Nephron progenitor cell (in vitro differentiated cells): ENCODE measurements at regions not wholly inside any gene's neighbourhood (a gene's known extent, or its start where the extent isn't known, plus 50 kb on each side); places are given as distances from the start of the nearest gene placed in this dataset.

ENCODE experiments used
- DNase-seq: peaks from one replicate; pipeline ENCODE4 v3.0.0; 2021
- H3K27ac Mint-ChIP-seq: 2 replicates; pipeline ENCODE4 v1.8.0; 2021; ENCODE audit warnings: mild to moderate bottlenecking, moderate library complexity, mixed read lengths
- H3K27me3 Mint-ChIP-seq: 2 replicates; pipeline ENCODE4 v1.8.0; 2021; ENCODE audit warnings: mild to moderate bottlenecking, low read depth, mixed read lengths; ENCODE audit not compliant: poor library complexity
- H3K36me3 Mint-ChIP-seq: 2 replicates; pipeline ENCODE4 v1.8.0; 2021; ENCODE audit warnings: low read depth, mixed read lengths
- H3K4me1 Mint-ChIP-seq: 2 replicates; pipeline ENCODE4 v1.8.0; 2021; ENCODE audit warnings: mixed read lengths
- H3K4me3 Mint-ChIP-seq: 2 replicates; pipeline ENCODE4 v1.8.0; 2021; ENCODE audit warnings: mild to moderate bottlenecking, moderate library complexity, mixed read lengths
- H3K9me3 Mint-ChIP-seq: 2 replicates; pipeline ENCODE4 v1.8.0; 2021; ENCODE audit warnings: mild to moderate bottlenecking, moderate library complexity, mixed read lengths
- TF ChIP-seq, protein P1 (sequence below): fragments of 200-600 bp; sonication (generic); IDR thresholded peaks from 2 replicates; pipeline ENCODE4 v1.5.0; 2021; ENCODE audit warnings: antibody characterized with exemption

DNA sequence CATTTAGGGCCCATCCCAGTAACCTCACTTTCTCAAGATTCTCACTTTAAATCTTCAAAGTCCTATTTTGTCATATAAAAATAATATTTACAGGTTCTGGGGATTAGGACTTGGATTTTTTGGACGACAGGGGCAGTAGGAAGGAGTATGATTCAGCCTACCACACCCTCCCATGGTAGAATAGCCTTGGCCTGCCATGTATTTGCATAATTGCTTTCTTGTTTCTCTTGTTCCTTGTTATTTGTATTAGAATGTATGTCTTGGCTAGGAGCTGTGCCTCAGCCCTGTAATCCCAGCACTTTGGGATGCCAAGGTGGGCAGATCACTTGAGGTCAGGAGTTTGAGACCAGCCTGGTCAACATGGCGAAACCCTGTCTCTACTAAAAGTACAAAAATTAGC is 92.5 kb downstream of the ELAPOR2 start:
- peaks cover under 1% of the 10 kb centered on the region for H3K36me3 Mint-ChIP-seq
- DNase-seq, result no peak
- H3K27ac Mint-ChIP-seq, result peak overlapping the region; percentile 6
- TF ChIP-seq, protein P1, sequence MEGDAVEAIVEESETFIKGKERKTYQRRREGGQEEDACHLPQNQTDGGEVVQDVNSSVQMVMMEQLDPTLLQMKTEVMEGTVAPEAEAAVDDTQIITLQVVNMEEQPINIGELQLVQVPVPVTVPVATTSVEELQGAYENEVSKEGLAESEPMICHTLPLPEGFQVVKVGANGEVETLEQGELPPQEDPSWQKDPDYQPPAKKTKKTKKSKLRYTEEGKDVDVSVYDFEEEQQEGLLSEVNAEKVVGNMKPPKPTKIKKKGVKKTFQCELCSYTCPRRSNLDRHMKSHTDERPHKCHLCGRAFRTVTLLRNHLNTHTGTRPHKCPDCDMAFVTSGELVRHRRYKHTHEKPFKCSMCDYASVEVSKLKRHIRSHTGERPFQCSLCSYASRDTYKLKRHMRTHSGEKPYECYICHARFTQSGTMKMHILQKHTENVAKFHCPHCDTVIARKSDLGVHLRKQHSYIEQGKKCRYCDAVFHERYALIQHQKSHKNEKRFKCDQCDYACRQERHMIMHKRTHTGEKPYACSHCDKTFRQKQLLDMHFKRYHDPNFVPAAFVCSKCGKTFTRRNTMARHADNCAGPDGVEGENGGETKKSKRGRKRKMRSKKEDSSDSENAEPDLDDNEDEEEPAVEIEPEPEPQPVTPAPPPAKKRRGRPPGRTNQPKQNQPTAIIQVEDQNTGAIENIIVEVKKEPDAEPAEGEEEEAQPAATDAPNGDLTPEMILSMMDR, result no peak
- H3K4me1 Mint-ChIP-seq, result peaks cover 21% of the 10 kb centered on the region
- H3K27me3 Mint-ChIP-seq, result no peaks in the 10 kb centered on the region
- no peaks in the 10 kb centered on the region for H3K9me3 Mint-ChIP-seq
- H3K4me3 Mint-ChIP-seq, result no peak overlapping the region

GRCh38 chr7:86965727-86966120 is 93.7 kb downstream of the ELAPOR2 start:
- H3K27me3 Mint-ChIP-seq, result no peaks in the 10 kb centered on the region
- DNase-seq, result no peak
- peaks cover 12% of the 10 kb centered on the region for H3K36me3 Mint-ChIP-seq
- TF ChIP-seq, protein P1, result no peak
- peaks cover 21% of the 10 kb centered on the region for H3K4me1 Mint-ChIP-seq
- H3K27ac Mint-ChIP-seq, result no peak overlapping the region
- peaks cover under 1% of the 10 kb centered on the region for H3K9me3 Mint-ChIP-seq
- H3K4me3 Mint-ChIP-seq, result no peak overlapping the region

GRCh38 chr7:86964973-86965726 is 94.3 kb downstream of the ELAPOR2 start:
- Mint-ChIP-seq H3K4me3 (no peak overlapping the region), H3K27ac (no peak overlapping the region), H3K9me3 (peaks cover 6% of the 10 kb centered on the region), H3K27me3 (no peaks in the 10 kb centered on the region), H3K36me3 (peaks cover 18% of the 10 kb centered on the region), H3K4me1 (peaks cover 21% of the 10 kb centered on the region)
- no peak for DNase-seq
- TF ChIP-seq, protein P1, result no peak

GRCh38 chr7:86963599-86964230 is 95.7 kb downstream of the ELAPOR2 start:
- Mint-ChIP-seq H3K9me3 (peaks cover 20% of the 10 kb centered on the region), H3K27me3 (no peaks in the 10 kb centered on the region), H3K4me1 (peaks cover 21% of the 10 kb centered on the region), H3K27ac (no peak overlapping the region), H3K4me3 (no peak overlapping the region), H3K36me3 (peaks cover 32% of the 10 kb centered on the region)
- TF ChIP-seq, protein P1, result no peak
- no peak for DNase-seq

DNA sequence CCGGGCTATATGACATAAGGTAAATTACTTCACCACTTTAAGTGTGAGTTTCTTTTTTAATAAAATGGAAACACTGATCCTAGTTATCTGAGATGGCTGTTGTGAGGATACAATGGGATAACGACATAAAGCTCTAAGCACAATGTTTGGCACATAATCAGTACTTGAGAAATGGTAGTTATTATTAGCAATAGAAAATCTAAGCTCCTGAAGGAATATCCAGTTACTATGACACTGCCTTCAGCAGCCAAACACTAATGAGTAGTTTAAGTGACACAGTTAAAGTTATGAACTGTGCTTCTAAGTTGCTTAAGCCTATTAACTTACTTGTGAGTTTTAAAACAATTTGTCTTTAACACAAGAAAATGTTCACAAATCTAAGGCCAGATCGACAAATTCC is 96.8 kb downstream of the ELAPOR2 start:
- Mint-ChIP-seq H3K27ac (peak overlapping the region; percentile 79), H3K27me3 (no peaks in the 10 kb centered on the region), H3K4me3 (no peak overlapping the region), H3K9me3 (peaks cover 20% of the 10 kb centered on the region), H3K4me1 (peaks cover 21% of the 10 kb centered on the region), H3K36me3 (peaks cover 32% of the 10 kb centered on the region)
- TF ChIP-seq, protein P1, result no peak
- DNase-seq, result no peak
